Stimulated activated CD8-positive, alpha-beta memory T cell treated with anti-CD3 and anti-CD28 coated beads, Interleukin-4, amount 100 ng/mL, for 1 hour (primary cell): ENCODE measurements at regions not wholly inside any gene's neighbourhood (a gene's known extent, or its start where the extent isn't known, plus 50 kb on each side); places are given as distances from the start of the nearest gene placed in this dataset.

Source experiments
- DNase-seq, 2 donors: peaks; one replicate each; pipeline ENCODE4 v3.0.0-alpha.2; 2020; ENCODE audit warnings: low read depth in 2 of 2, low spot score in 1 of 2

GRCh38 chr15:98513428-98513986 lies 134.8 kb upstream of the IGF1R start:
- no peak for DNase-seq

GRCh38 chr15:98514034-98514622 lies 134.2 kb upstream of the IGF1R start:
- DNase-seq: no peak

DNA sequence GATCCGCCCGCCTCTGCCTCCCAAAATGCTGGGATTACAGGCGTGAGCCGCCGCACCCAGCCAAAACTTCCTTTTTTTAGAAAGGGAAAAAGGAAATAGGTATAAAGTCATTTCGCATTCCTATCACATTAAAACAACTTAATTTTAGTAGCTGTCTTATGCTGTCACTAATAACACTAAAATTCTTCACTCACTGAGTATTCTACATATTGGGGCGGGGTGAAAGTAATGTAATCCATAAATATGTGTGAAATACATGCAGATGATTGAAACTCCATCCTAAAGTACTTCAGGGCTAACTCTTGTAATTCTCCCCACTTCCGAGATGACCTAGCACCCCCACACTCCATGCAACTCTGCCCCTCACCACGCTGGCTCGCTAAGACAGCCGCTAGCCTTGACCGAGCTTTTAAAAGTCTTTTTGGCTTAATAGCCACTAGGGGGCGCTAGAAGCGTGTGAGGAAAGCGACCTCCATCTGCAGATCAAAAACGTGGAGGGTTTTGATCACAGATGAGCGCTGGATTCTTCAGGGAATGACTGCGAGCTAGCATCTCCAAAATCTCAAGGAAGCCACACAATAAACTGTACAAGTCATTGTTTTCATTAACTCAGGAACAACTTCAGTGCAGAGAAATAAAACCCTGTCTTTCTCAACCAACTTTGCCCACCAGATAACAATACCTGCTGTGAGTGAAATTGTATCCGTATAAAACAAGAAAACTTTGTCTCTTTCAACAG lies 129.3 kb upstream of the IGF1R start:
- DNase-seq: peak in 1 of 2 donors; percentile 10

GRCh38 chr15:98519767-98520550 lies 128.4 kb upstream of the IGF1R start:
- DNase-seq: no peak

- no peak for DNase-seq
These were observed 126.2 kb upstream of the IGF1R start for GRCh38 chr15:98522127-98522526.

DNA sequence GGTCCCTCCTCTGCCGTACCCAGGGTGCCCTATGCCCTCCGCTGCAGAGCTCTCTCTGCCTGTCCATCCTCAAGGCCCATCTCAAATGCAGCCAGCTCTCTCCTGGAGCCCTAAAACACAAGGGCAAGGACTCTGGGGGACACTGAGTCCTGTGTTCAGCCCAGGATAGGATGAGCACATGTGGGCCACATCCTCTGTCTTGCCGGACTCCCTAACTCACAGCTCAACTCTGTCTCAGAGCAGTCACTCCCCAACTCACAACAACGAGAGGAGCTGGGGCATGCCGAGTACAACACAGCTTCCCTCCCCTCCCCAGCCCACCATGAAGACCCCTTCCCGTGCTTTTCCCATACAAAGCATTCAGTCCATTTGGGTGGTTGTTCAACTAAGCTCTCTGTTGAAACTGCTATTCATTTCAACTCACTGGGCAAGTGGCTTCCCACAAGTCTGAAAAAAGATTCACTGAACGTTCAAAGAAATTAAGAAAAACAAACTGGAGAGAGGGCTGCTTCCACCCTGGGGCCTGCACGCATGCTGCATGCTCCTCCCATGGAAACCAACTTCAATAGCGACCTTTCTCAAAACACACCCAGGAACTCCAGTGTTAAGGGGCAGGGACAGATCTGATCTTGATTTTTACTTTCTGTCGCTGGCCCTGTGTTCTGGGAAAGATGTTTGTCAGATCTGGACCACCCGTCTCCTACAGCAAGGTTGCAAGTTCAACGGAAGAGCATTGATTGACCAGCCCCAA lies 124.3 kb upstream of the IGF1R start:
- no peak for DNase-seq

DNA sequence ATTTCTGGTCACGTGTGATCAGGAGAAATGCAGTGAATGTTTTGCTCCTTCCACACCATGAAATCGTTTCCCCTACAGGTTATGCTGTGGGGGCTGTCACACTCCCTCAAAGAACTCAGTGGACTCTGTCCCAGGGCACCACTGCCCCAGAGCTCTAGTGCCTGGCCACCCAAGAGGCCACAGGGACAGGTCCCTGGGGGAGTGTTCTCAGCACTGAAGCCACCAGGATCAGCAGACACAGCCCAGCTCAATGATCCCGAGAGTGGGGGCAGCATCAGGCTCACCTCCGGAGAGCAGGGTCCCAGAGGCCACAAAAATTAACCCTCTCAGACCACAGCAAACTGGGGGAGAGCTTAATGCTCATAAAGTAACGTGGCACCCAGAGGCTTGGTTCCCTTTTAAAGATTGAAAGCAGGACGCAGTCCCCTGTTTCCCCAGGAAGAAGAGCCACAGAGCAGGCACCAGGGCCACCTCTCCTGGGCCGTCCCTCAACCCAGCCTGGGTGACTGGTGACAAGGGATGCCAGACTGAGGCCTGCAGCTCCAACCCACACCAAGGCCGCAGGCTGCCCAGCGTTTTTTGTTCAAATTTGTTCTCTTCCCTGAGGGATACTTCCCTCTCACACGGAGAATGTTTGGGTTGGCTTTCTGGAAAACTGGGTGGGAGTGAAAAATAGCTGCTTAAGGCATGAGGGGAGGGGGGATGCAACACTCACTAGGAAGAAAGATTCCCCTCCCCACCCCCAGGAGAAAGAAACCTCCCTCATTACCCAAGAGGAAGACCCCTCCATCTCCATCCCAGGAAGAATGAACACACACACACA lies 123.3 kb upstream of the IGF1R start:
- DNase-seq: no peak

GRCh38 chr15:98525661-98526001 lies 122.7 kb upstream of the IGF1R start:
- DNase-seq: no peak

DNA sequence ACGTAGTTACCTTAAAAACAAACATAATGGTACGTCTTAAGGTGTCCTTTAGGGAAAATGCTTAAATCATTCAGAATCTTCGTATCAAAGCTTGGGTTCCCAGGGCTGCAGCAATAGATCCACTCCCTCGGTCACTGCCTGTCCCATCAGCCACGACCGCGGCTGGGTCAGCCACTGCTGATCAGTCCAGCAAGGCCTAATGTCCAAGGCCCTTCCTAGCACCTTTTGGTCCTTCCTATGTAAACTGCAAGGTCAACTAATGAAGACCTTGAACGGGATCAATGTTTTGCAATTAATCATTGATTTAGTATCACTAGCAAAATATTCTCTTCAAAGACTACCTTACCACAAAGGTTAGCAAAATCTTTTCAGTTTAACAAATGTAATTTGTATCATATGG lies 122.2 kb upstream of the IGF1R start:
- no peak for DNase-seq

- no peak for DNase-seq
These were observed 120.2 kb upstream of the IGF1R start for GRCh38 chr15:98528046-98528725.

DNA sequence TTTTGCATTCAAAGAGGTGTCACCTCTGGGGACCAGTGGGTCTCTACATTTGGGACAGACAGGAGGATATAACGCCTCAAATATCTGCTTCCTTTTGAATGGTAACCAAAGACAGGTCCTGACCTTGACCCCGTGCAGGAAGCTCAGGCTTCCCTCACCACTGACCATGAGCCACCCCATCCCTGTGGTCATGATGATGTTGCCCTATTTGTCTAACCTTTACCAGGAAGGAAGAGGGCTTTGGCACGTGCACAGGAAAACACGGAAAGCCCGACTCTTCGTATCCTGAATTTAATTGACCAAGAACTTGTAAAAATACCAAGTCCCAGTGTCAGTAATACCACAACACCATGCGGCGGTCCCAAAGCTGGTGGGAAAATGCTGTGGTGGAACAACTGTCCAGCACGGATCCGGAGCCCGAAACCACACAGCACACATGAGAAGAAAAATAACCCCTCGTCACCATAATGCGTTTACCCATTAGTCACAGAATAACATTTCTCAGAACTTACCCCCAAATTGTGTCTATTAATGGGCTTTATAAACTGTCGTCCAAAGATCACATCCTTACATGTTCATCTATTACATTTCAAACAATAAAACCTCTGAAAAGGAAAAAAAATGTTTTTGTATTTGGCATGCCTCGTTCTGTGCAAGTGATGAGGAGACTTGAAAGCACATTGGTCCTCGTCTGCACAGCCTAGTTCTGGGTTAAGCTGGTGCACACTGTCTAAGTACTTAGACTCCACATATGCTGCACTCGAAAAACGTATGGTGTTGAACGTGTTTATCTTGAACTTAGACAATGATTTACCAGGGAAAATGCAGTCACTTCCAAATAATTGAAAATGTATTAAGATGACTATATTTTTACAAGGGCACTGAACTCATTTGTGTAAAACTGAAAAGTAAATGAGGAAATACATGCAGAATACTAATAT lies 118.9 kb upstream of the IGF1R start:
- DNase-seq: no peak

- DNase-seq: no peak
These were observed 117.8 kb upstream of the IGF1R start for GRCh38 chr15:98530570-98530969.

- DNase-seq: no peak
These were observed 116.3 kb upstream of the IGF1R start for GRCh38 chr15:98532063-98532462.

DNA sequence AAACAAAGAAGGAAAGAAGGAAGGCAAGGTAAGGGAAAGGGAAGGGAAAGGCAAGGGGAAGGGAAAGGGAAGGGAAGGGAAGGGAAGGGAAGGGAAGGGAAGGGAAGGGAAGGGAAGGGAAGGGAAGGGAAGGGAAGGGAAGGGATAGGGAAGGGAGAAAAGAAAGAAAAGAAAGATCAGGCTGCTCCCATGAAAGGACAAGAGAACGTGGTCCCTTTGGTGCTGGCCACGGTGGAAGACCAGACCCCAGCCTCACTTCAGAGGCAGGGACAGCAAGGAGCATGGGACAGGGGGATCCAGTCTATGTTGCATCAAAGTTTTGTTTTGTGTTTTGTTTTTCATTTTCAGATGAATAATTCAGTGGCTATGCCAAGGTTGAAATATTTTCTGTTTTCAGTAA lies 111.4 kb upstream of the IGF1R start:
- DNase-seq: no peak

DNA sequence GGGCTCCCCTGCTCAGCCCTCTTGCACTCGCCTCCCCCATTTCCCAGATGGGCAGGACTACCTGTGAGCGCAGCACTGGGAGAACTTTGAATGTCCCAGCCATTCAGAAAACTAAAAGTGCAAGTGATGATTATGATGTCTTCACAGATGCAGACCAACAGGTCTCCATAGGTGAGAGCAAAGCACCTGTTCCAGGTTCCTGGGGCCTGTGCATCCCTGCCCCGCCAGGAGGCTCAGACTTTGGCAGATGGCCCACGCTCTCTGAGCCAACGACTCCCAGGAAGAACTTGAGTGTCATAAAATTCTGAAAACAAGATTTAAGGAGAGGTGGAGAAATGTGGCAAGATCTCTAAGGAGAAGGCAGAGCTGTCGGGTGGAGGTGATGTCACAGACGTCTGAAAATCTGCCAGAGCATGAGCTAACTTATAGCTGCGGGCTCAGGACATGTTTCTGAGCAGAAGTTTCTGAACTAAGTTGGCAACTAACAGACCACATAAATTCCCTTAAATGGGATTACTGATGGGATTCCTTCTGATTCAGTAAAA lies 110.8 kb upstream of the IGF1R start:
- DNase-seq: no peak

- DNase-seq: no peak
These were observed 106.8 kb upstream of the IGF1R start for GRCh38 chr15:98541519-98541918.

GRCh38 chr15:98543237-98543636 lies 105.1 kb upstream of the IGF1R start:
- DNase-seq: no peak

DNA sequence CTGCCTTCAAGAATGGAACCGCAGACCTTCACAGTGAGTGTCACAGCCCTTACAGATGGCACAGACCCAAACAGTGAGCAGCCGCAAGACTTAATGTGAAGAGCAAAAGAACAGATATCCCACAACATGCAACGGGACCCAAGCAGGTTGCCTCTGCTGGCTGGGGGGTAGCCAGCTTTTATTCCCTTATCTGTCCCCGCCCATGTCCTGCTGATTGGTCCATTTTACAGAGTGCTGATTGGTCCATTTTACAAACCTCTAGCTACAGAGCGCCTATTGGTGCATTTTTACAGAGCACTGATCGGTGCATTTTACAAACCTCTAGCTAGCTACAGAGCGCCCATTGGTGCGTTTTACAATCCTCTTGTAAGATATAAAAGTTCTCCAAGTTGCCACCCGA lies 102.0 kb upstream of the IGF1R start:
- DNase-seq: no peak

DNA sequence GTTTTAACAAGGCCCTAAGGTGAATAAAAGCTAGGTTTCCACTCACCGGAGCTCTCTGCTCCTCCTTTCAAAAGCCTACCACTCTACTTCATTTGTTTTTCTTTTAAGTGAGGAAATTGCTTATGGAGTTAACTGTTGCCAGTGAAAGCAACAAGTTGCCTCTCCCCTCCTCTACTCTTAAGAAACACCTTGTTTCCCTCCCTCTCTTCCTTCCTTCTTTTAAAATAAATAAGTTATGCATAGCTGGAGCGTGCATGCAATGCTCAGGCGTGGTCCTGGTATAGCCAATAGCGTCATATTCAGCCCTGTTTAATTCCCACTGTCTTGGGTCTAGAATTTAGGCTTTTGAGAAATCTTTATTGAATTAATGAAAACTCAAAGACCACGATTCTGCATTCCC lies 101.1 kb upstream of the IGF1R start:
- no peak for DNase-seq
